DOHH2 (cell line): ENCODE measurements at regions not wholly inside any gene's neighbourhood (a gene's known extent, or its start where the extent isn't known, plus 50 kb on each side); places are given as distances from the start of the nearest gene placed in this dataset.

Experiments
- H3F3A ChIP-seq: fragments of 200-600 bp; sonication (generic), shearing (Covaris generic); 2 replicates; pipeline ENCODE4 v1.6.0; 2016; ENCODE audit warnings: antibody characterized with exemption, mild to moderate bottlenecking; ENCODE audit not compliant: control insufficient read depth, insufficient read depth
- H3K27ac ChIP-seq: fragments of 200-600 bp; sonication (generic); 2 replicates; pipeline ENCODE4 v1.5.1; 2014; ENCODE audit warnings: low read depth, mild to moderate bottlenecking, low read length, moderate library complexity
- H3K27me3 ChIP-seq: fragments of 200-600 bp; sonication (generic); 2 replicates; pipeline ENCODE4 v1.6.1; 2014; ENCODE audit warnings: mild to moderate bottlenecking, low read length, mixed read lengths; ENCODE audit not compliant: control insufficient read depth
- H3K36me3 ChIP-seq: fragments of 200-600 bp; sonication (generic); 2 replicates; pipeline ENCODE4 v1.6.1; 2014; ENCODE audit warnings: mild to moderate bottlenecking, low read length, moderate library complexity, mixed read lengths; ENCODE audit not compliant: control insufficient read depth
- H3K4me1 ChIP-seq: fragments of 200-600 bp; sonication (generic); 2 replicates; pipeline ENCODE4 v1.6.1; 2014; ENCODE audit warnings: mild to moderate bottlenecking, low read length, mixed read lengths; ENCODE audit not compliant: control insufficient read depth
- H3K4me2 ChIP-seq: fragments of 200-600 bp; sonication (generic); 2 replicates; pipeline ENCODE4 v1.6.0; 2014; ENCODE audit warnings: mild to moderate bottlenecking, low read length, moderate library complexity
- H3K4me3 ChIP-seq: fragments of 200-600 bp; sonication (generic); 2 replicates; pipeline ENCODE4 v1.5.1; 2014; ENCODE audit warnings: mild to moderate bottlenecking, low read length, mixed read lengths
- H3K79me2 ChIP-seq: fragments of 200-600 bp; sonication (generic); 2 replicates; pipeline ENCODE4 v1.6.1; 2014; ENCODE audit warnings: mild to moderate bottlenecking, low read length, mixed read lengths; ENCODE audit not compliant: control insufficient read depth
- H3K9me2 ChIP-seq: fragments of 200-600 bp; sonication (generic); replicated peaks from 2 replicates; pipeline ENCODE4 v1.6.1; 2014; ENCODE audit warnings: mild to moderate bottlenecking, low read length, mixed read lengths; ENCODE audit not compliant: control insufficient read depth
- H3K9me3 ChIP-seq: fragments of 200-600 bp; sonication (generic); 2 replicates; pipeline ENCODE4 v1.6.1; 2014; ENCODE audit warnings: antibody characterized with exemption, low read length, mixed read lengths; ENCODE audit not compliant: control insufficient read depth, insufficient read depth
- H4K20me1 ChIP-seq: fragments of 200-600 bp; sonication (generic); 2 replicates; pipeline ENCODE4 v1.6.0; 2014; ENCODE audit warnings: low read depth, mild to moderate bottlenecking, antibody characterized with exemption, low read length, moderate library complexity; ENCODE audit not compliant: control insufficient read depth, insufficient read depth
- EZH2phosphoT487 ChIP-seq: fragments of 200-600 bp; sonication (generic); IDR thresholded peaks from 2 replicates; pipeline ENCODE4 v1.6.1; 2017; ENCODE audit warnings: borderline replicate concordance, mild to moderate bottlenecking, antibody characterized with exemption, low read length, moderate library complexity, mixed read lengths
- TF ChIP-seq, protein P1 (sequence below): fragments of 200-600 bp; sonication (generic); IDR thresholded peaks from one replicate; pipeline ENCODE4 v1.5.1; 2014; ENCODE audit warnings: antibody characterized with exemption, mild to moderate bottlenecking, low read depth, low read length; ENCODE audit not compliant: poor library complexity, severe bottlenecking

DNA sequence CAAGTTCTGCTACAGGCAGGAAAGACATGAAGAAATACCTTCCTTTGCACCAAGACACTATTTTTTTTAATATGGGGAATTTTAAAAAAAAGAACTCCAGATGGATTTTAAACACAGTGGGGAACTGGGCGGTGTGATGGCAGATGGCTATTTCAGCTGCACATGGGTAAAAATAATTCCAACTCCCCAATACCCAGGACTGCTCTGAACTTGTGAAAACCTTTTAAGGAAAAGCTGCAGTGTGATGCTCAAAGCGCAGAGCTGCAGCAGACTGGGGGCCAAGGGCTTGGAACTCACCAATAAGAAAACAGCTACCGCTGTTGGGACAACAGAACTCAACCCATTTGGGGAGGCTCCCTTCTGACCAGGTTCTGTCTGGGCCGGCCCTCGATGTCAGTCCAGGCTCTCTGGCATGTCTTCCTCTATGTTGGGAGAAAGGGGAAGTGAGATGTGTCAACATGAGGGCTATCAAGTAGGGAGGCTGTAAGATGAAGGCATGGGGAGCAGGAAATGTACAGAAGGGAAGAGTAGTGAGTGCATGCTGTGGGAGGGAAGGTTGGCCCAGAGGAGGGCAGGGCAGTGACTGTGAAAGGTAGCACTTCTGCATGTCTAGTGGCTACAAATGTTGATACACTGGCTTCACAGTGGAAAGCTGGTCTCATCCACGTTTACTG lies 64.0 kb upstream of the SLC14A2 start:
- Histone ChIP-seq H3K9me2 (no peaks in the 10 kb centered on the region), H3K4me2 (no peak overlapping the region), H3K27me3 (0 out of 2 replicates have a peak, but pooled peaks cover 3% of the 10 kb centered on the region), H4K20me1 (no peaks in the 10 kb centered on the region), H3F3A (no peaks in the 10 kb centered on the region), H3K79me2 (no peaks in the 10 kb centered on the region), H3K36me3 (no peaks in the 10 kb centered on the region), H3K4me1 (no peaks in the 10 kb centered on the region), H3K27ac (no peak overlapping the region), H3K9me3 (no peaks in the 10 kb centered on the region), H3K4me3 (no peak overlapping the region)
- no peak for TF ChIP-seq EZH2phosphoT487
- TF ChIP-seq, protein P1, sequence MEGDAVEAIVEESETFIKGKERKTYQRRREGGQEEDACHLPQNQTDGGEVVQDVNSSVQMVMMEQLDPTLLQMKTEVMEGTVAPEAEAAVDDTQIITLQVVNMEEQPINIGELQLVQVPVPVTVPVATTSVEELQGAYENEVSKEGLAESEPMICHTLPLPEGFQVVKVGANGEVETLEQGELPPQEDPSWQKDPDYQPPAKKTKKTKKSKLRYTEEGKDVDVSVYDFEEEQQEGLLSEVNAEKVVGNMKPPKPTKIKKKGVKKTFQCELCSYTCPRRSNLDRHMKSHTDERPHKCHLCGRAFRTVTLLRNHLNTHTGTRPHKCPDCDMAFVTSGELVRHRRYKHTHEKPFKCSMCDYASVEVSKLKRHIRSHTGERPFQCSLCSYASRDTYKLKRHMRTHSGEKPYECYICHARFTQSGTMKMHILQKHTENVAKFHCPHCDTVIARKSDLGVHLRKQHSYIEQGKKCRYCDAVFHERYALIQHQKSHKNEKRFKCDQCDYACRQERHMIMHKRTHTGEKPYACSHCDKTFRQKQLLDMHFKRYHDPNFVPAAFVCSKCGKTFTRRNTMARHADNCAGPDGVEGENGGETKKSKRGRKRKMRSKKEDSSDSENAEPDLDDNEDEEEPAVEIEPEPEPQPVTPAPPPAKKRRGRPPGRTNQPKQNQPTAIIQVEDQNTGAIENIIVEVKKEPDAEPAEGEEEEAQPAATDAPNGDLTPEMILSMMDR, result no peak

DNA sequence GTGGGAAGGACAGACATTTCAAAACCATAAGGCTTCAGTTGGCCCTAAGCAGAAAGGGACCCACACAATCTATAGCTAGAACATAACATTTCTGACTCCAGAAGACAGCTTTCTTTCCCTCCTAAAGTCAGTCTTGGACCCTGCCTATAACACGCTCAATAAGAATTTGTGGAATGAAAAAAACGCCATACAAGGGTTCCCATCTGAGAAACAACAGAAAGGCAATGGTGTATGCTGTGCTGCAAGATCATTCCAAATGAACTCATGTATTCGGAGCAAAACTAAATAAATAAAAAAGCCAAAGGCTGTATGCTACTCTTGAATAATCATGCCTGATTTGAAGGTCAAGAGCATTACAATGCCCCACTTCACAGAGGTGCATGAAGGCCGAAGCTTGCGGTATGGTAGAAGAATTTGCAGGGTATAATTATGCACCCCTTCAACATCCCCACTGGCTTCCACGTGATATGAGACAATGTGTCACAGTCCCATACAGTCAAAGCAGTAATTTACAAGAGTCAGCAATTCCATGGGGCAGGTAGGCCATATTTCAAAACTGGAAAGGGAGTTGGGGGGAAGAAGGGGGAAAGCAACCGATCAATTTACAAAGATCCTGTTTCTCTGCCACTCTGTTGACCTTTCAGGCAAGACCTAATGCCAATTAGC lies 61.4 kb upstream of the SLC14A2 start:
- H3K9me2 ChIP-seq, result no peaks in the 10 kb centered on the region
- no peaks in the 10 kb centered on the region for H3F3A ChIP-seq
- no peak overlapping the region for H3K4me3 ChIP-seq
- no peaks in the 10 kb centered on the region for H4K20me1 ChIP-seq
- no peaks in the 10 kb centered on the region for H3K79me2 ChIP-seq
- 0 out of 2 replicates have a peak, but pooled peaks cover 3% of the 10 kb centered on the region for H3K27me3 ChIP-seq
- H3K27ac ChIP-seq, result no peak overlapping the region
- no peaks in the 10 kb centered on the region for H3K4me1 ChIP-seq
- no peak overlapping the region for H3K4me2 ChIP-seq
- TF ChIP-seq, protein P1, result no peak
- TF ChIP-seq EZH2phosphoT487, result no peak
- no peaks in the 10 kb centered on the region for H3K9me3 ChIP-seq
- no peaks in the 10 kb centered on the region for H3K36me3 ChIP-seq

DNA sequence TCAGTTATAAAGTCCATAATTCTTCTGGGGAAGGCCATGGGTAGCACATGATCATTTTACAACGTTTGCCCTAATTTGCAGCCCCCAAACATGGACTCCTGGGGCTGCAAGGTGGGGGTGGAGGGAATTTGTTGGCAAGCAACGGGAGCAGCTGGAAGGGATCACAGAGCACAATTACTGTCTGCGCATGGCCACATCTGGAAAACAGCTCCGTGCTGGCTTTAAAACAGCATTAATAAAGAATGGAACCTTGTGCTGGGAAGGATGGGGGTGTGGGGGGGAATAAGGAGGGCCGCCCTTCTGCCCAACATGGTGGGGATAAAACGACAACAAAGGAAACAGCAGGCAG lies 60.9 kb upstream of the SLC14A2 start:
- Histone ChIP-seq H3K4me2 (no peak overlapping the region), H3K4me3 (no peak overlapping the region), H3K27ac (no peak overlapping the region), H3K4me1 (no peaks in the 10 kb centered on the region), H3K9me2 (no peaks in the 10 kb centered on the region), H3K79me2 (no peaks in the 10 kb centered on the region), H3K27me3 (0 out of 2 replicates have a peak, but pooled peaks cover 3% of the 10 kb centered on the region), H3K9me3 (no peaks in the 10 kb centered on the region), H3K36me3 (no peaks in the 10 kb centered on the region), H3F3A (no peaks in the 10 kb centered on the region), H4K20me1 (no peaks in the 10 kb centered on the region)
- TF ChIP-seq EZH2phosphoT487, result no peak
- TF ChIP-seq, protein P1, result no peak
